HEK293T (cell line): ENCODE measurements at regions not wholly inside any gene's neighbourhood (a gene's known extent, or its start where the extent isn't known, plus 50 kb on each side); places are given as distances from the start of the nearest gene placed in this dataset.

Experiments used
- CTCF ChIA-PET: fragments of 350-600 bp; formaldehyde crosslinking; extraction: SDS; loops from one replicate; lab custom pipeline; 2021; ENCODE audit warnings: antibody characterized with exemption, inconsistent platforms; lab: Yijun Ruan, JAX
- POLR2A ChIA-PET: fragments of 350-600 bp; formaldehyde crosslinking; extraction: SDS; loops from one replicate; lab custom pipeline; 2020; ENCODE audit warnings: antibody characterized with exemption, inconsistent platforms; lab: Yijun Ruan, JAX
- DNase-seq: peaks from one replicate; pipeline ENCODE4 v3.0.0; 2012; ENCODE audit warnings: mixed read lengths; ENCODE audit errors: extremely low spot score
- ARNT ChIP-seq: fragments of 450-650 bp; IDR thresholded peaks from 2 replicates; pipeline ENCODE4 v1.6.1; 2017; ENCODE audit warnings: mild to moderate bottlenecking
- BHLHE40 ChIP-seq: fragments of 450-650 bp; IDR thresholded peaks from 2 replicates; pipeline ENCODE4 v1.6.1; 2016; ENCODE audit warnings: mild to moderate bottlenecking, moderate library complexity, borderline replicate concordance
- CTBP1 ChIP-seq: fragments of 450-650 bp; IDR thresholded peaks from 2 replicates; pipeline ENCODE4 v1.6.1; 2016; ENCODE audit warnings: borderline replicate concordance
- ELF4 ChIP-seq: fragments of 450-650 bp; IDR thresholded peaks from 2 replicates; pipeline ENCODE4 v1.6.1; 2017; ENCODE audit warnings: antibody characterized with exemption
- FOXA1 ChIP-seq: fragments of 450-650 bp; IDR thresholded peaks from 2 replicates; pipeline ENCODE4 v1.6.1; 2016; ENCODE audit warnings: mild to moderate bottlenecking
- FOXK2 ChIP-seq: fragments of 450-650 bp; IDR thresholded peaks from 2 replicates; pipeline ENCODE4 v1.6.1; 2016; ENCODE audit warnings: mild to moderate bottlenecking
- FOXM1 ChIP-seq: fragments of 450-650 bp; IDR thresholded peaks from 2 replicates; pipeline ENCODE4 v1.6.1; 2017; ENCODE audit warnings: mild to moderate bottlenecking, borderline replicate concordance
- HDGF ChIP-seq: fragments of 450-650 bp; IDR thresholded peaks from 2 replicates; pipeline ENCODE4 v1.6.1; 2017; ENCODE audit warnings: antibody characterized with exemption, borderline replicate concordance
- L3MBTL2 ChIP-seq: fragments of 450-650 bp; conservative IDR thresholded peaks from 2 replicates; pipeline ENCODE4 v1.6.1; 2016; ENCODE audit warnings: mild to moderate bottlenecking
- LEF1 ChIP-seq: fragments of 450-650 bp; IDR thresholded peaks from 2 replicates; pipeline ENCODE4 v1.6.1; 2017; ENCODE audit warnings: mild to moderate bottlenecking, borderline replicate concordance
- NFRKB ChIP-seq: fragments of 450-650 bp; IDR thresholded peaks from 2 replicates; pipeline ENCODE4 v1.6.1; 2016; ENCODE audit warnings: mild to moderate bottlenecking, moderate library complexity
- SP1 ChIP-seq: fragments of 450-650 bp; IDR thresholded peaks from 2 replicates; pipeline ENCODE4 v1.6.1; 2017
- SUZ12 ChIP-seq: fragments of 450-650 bp; IDR thresholded peaks from 2 replicates; pipeline ENCODE4 v1.6.1; 2016; ENCODE audit warnings: mild to moderate bottlenecking
- TARDBP ChIP-seq: fragments of 450-650 bp; IDR thresholded peaks from 2 replicates; pipeline ENCODE4 v1.6.1; 2016
- ZNF384 ChIP-seq: fragments of 450-650 bp; IDR thresholded peaks from 2 replicates; pipeline ENCODE4 v1.6.1; 2016
- TF ChIP-seq, protein P1 (sequence below): fragments of 450-650 bp; IDR thresholded peaks from 2 replicates; pipeline ENCODE4 v1.6.1; 2016

DNA sequence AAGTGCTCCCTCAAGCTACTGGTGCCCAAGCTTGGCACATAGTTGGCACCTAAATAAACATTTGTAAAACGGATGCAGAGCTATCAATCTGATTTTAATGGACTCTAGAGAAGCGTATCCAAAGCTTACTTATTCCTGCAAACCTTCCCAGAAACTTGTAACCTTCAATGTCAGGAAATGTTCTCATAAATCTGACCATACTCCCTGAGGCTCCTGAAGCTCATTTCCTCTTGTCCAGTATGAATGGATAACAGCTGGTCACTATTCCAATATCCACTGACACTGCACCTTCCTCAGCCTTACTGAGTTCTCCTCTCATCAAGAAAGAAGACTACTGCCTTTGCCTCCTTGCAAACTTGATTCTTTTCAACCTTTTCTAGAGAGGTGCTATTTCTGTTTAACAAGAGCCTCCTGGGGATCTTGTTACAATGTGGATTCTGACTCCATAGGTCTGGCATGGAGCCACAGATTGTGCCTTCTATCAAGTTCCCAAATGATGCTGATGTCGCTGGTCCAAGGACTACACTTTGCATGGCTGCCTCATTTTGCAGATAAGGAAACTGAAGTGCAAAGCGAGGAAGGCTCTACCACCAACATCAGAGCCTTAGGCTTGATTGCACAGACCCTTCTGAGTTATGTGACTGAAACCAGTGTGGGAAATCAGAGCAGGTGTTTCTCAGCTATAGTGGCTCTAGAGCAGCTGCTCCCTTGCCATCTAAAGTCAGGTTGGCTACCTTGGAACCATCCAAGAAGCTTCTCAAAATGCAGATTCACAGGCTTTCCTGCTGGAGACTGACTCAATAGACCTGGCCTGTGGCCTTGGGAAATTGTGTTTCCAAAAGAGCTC is 377.8 kb downstream of the SOX9 start:
- CTCF ChIA-PET: interaction anchor here (0.8 to 0.9 kb wide), 2 partner anchors 9 to 11 kb away, joined by 3 read pairs; no protein-coding TSS in a partner anchor
- POLR2A ChIA-PET: interaction anchor here (1.0 to 1.2 kb wide), 2 partner anchors 11 to 16 kb away, joined by 3 to 4 read pairs; no protein-coding TSS in a partner anchor
- DNase-seq: no peak
- TF ChIP-seq HDGF (no peak), ARNT (no peak), LEF1 (no peak), NFRKB (no peak), SP1 (no peak), ZNF384 (no peak), SUZ12 (no peak), FOXM1 (no peak)
- TF ChIP-seq, protein P1, sequence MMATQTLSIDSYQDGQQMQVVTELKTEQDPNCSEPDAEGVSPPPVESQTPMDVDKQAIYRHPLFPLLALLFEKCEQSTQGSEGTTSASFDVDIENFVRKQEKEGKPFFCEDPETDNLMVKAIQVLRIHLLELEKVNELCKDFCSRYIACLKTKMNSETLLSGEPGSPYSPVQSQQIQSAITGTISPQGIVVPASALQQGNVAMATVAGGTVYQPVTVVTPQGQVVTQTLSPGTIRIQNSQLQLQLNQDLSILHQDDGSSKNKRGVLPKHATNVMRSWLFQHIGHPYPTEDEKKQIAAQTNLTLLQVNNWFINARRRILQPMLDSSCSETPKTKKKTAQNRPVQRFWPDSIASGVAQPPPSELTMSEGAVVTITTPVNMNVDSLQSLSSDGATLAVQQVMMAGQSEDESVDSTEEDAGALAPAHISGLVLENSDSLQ: no peak

DNA sequence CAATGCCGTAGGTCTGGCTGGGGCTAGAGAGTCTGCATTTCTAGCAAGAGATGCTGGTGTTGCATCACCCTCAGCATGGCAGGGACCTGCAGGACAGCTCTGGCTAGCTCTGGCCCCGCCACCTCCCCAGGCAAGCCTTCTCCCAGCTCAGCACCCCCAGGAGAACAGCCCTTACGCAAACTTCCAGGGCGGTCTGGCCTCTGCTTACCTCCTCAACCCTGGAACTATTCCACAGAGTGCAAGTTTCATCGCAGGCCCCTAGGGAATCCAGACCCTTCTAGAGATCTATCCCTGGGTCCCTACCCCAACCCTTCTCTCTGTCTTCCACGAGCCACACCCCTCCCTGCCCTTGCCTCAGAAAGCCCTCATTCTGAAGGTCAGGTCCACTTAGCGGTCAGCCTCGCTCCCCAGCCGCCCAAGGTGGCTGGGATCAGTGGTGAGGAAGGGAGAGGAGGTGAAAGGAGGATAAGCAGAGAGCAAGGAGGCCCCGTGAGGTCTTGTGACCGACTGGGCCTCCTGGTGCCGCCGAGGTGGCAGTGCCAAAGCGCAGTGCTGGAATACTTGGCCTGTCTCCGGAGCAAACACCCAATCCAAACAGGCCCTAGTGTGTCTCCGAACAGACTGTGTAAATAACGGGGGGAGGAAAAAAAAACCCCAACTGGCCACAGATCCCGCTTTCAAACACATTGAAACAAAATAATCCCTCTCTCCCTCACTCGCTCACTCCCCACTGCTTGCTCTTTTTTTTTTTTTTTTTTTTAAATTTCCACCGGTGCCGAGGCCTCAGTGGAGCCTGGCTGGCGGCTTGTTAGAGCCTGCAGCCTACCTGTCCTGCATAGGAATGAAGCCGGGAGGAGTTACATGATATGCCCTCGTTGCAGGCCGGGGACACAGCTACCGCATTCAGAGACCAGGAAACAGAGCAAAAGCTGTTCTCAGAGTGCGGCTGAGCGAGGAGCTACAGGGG is 380.9 kb downstream of the SOX9 start:
- POLR2A ChIA-PET: interaction anchor here (0.8 to 1.4 kb wide), 2 partner anchors 11 to 24 kb away, joined by 3 read pairs; no protein-coding TSS in a partner anchor
- CTCF ChIA-PET: no interaction called here
- DNase-seq: no peak
- no peak for TF ChIP-seq SP1
- no peak for TF ChIP-seq HDGF
- TF ChIP-seq NFRKB: no peak
- TF ChIP-seq LEF1: no peak
- TF ChIP-seq, protein P1: no peak
- no peak for TF ChIP-seq ELF4
- no peak for TF ChIP-seq ARNT

DNA sequence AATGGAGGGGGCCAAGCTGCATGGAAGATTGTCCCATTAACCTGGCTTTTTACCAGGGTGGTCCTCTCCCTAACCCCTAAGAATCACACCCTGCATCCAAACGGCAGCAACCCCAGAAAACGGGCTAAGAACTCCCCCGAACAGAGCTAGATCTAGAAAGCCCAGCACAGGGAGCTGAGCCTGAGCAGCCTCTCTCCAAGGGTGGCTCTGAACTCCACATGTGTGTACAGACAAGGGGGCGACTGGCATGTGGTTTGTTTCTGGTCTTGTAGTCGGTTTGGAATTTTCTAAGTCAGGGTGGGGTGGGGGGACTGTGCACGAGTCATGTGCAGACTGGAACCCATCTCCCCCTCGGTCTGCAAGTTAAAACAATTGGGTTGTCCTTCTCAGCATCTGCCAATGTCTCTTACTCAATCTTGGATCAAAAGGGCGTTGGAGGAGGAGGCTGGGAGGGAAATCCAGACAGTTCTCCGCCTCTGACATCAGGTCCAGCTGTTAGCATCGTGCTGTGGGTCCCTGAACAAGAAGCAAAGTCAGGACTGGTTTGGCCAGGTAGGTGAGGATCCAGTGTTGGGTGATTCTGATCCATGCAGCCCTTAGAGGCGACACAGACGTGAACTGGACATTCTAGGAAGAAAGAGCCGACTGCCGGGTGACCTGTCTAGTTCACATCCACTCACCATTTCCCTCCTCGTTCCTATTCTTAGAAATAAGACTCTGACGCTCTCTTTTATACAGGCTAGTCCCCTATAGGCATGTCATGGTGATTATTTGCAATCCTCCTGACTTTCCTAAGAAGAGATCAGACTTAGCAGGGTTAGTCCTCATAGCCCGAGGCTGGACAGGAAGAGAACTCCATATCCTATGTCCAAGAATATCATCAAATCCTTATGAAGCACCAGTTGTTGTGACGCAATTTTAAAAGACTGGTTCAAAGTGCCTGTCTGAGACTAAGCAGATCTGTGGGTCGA is 381.8 kb downstream of the SOX9 start:
- ChIA-PET CTCF (interaction anchor here (0.6 kb wide), 1 partner anchor 23 kb away, joined by 3 read pairs; no protein-coding TSS in a partner anchor), POLR2A (interaction anchor here (0.8 to 1.4 kb wide), 2 partner anchors 10 to 23 kb away, joined by 3 read pairs; no protein-coding TSS in a partner anchor)
- no peak for DNase-seq
- TF ChIP-seq HDGF: no peak
- no peak for TF ChIP-seq ELF4
- TF ChIP-seq FOXM1: no peak
- TF ChIP-seq ARNT: no peak
- TF ChIP-seq NFRKB: no peak
- TF ChIP-seq FOXK2: no peak
- no peak for TF ChIP-seq FOXA1
- TF ChIP-seq CTBP1: no peak
- no peak for TF ChIP-seq LEF1
- TF ChIP-seq, protein P1: no peak
- no peak for TF ChIP-seq SP1
- TF ChIP-seq SUZ12: no peak
- TF ChIP-seq L3MBTL2: no peak
- TF ChIP-seq TARDBP: no peak
- no peak for TF ChIP-seq ZNF384
- TF ChIP-seq BHLHE40: no peak

DNA sequence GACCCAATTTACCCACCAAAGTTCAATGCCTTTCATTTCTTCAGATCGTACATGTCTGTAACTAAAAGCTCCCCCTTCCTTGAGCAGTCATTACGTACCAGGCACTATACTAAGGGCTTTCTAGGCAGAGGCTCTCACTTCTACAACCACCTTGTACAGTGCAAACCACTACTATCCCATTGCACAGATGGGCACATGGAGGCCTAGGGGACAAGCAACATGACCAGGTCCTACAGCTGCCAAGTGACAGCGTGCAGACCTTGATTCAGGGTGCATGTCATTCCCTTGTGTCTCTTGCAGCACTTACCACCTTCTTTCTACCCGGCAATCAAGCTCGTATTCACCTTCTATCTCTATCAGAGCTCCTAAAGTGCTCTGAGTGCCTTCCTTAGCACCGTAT is 382.7 kb downstream of the SOX9 start:
- TF ChIP-seq SP1: no peak
- no peak for TF ChIP-seq HDGF
- no peak for TF ChIP-seq FOXM1
- TF ChIP-seq SUZ12: no peak
- no peak for TF ChIP-seq FOXK2
- no peak for TF ChIP-seq NFRKB
- TF ChIP-seq TARDBP: no peak
- no peak for TF ChIP-seq BHLHE40
- TF ChIP-seq, protein P1: no peak
- TF ChIP-seq ZNF384: no peak
- TF ChIP-seq CTBP1: no peak
- no peak for TF ChIP-seq ELF4
- no peak for TF ChIP-seq LEF1
- no peak for TF ChIP-seq FOXA1
- no peak for TF ChIP-seq ARNT
- TF ChIP-seq L3MBTL2: no peak
- POLR2A ChIA-PET: no interaction called here
- no peak for DNase-seq
- CTCF ChIA-PET: no interaction called here
